Renal cortical epithelial cell (primary cell): ENCODE measurements at regions not wholly inside any gene's neighbourhood (a gene's known extent, or its start where the extent isn't known, plus 50 kb on each side); places are given as distances from the start of the nearest gene placed in this dataset.

Experiments used
- DNase-seq: peaks from one replicate; pipeline ENCODE4 v3.0.0-alpha.2; 2011; ENCODE audit warnings: low read depth

- no peak for DNase-seq
Observed at GRCh38 chr2:238985041-238985729, 137.3 kb downstream of the TWIST2 start.

- DNase-seq: no peak
Observed at GRCh38 chr2:238985931-238986446, 138.1 kb downstream of the TWIST2 start.

- no peak for DNase-seq
Observed at GRCh38 chr2:238986491-238987351, 138.8 kb downstream of the TWIST2 start.

- DNase-seq: no peak
Observed at GRCh38 chr2:238987352-238987981, 139.6 kb downstream of the TWIST2 start.

- no peak for DNase-seq
Observed at GRCh38 chr2:238988105-238988504, 140.2 kb downstream of the TWIST2 start.

- no peak for DNase-seq
Observed at GRCh38 chr2:238988752-238989151, 140.9 kb downstream of the TWIST2 start.

- no peak for DNase-seq
Observed at GRCh38 chr2:238989484-238989883, 141.6 kb downstream of the TWIST2 start.

- DNase-seq: no peak
Observed at GRCh38 chr2:238994432-238994831, 146.5 kb downstream of the TWIST2 start.

- DNase-seq: no peak
Observed at GRCh38 chr2:238994876-238995275, 147.0 kb downstream of the TWIST2 start.

- DNase-seq: peak; percentile 5
Observed at GRCh38 chr2:238995634-238996033, 147.7 kb downstream of the TWIST2 start.

- DNase-seq: no peak
Observed at GRCh38 chr2:238996331-238997136, 148.6 kb downstream of the TWIST2 start.

GRCh38 chr2:238997137-238997390 lies 149.2 kb downstream of the TWIST2 start:
- no peak for DNase-seq

- DNase-seq: no peak
Observed at GRCh38 chr2:238997684-238998083, 149.8 kb downstream of the TWIST2 start.
